GM12865 (cell line): ENCODE measurements at regions not wholly inside any gene's neighbourhood (a gene's known extent, or its start where the extent isn't known, plus 50 kb on each side); places are given as distances from the start of the nearest gene placed in this dataset.

Experiments
- DNase-seq: peaks from one replicate; pipeline ENCODE4 v3.0.0; 2010; ENCODE audit warnings: low read depth
- H3K4me3 ChIP-seq: 2 replicates; pipeline ENCODE4 v1.5.1; 2011; ENCODE audit warnings: mild to moderate bottlenecking, low read depth, low read length, control low read depth
- TF ChIP-seq, protein P1 (sequence below): IDR thresholded peaks from 2 replicates; pipeline ENCODE4 v1.5.1; 2011; ENCODE audit warnings: low read length, control low read depth, low read depth, inconsistent platforms; ENCODE audit not compliant: insufficient read depth; ENCODE audit errors: missing control alignments

DNA sequence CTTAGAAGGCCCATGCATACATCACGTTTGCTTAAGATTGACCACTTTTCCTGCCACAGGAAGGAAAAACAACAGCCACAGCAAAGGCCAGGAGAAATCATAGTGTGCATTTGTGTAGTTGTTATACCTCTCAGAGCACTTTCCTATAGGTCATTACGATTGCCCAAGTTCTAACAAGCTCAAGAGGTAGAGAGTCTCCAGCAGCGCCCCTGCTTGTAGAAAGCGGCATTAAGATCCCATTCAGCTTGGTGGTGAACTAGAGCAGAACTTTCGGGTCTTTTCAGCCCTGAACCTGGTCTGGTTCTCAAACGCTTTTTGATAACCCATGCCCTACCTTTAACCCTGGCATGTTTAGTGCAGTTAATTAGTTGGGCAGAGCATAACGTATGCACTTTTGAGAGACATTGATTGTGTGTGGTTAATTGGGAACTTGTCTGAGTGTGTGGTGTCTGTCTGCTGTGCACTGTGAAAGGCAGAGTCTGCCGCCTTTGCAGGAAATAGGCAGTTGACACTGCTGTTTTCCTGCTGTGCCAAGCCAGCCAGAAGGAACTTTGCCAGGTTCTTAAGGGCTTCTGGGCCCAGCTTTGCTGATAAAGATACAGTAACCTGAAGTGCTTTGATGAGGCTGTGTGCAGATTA, 109.9 kb upstream of the CLMP start:
- no peak overlapping the region for H3K4me3 ChIP-seq
- TF ChIP-seq, protein P1, sequence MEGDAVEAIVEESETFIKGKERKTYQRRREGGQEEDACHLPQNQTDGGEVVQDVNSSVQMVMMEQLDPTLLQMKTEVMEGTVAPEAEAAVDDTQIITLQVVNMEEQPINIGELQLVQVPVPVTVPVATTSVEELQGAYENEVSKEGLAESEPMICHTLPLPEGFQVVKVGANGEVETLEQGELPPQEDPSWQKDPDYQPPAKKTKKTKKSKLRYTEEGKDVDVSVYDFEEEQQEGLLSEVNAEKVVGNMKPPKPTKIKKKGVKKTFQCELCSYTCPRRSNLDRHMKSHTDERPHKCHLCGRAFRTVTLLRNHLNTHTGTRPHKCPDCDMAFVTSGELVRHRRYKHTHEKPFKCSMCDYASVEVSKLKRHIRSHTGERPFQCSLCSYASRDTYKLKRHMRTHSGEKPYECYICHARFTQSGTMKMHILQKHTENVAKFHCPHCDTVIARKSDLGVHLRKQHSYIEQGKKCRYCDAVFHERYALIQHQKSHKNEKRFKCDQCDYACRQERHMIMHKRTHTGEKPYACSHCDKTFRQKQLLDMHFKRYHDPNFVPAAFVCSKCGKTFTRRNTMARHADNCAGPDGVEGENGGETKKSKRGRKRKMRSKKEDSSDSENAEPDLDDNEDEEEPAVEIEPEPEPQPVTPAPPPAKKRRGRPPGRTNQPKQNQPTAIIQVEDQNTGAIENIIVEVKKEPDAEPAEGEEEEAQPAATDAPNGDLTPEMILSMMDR, result peak; percentile 47
- peak; percentile 58 for DNase-seq

DNA sequence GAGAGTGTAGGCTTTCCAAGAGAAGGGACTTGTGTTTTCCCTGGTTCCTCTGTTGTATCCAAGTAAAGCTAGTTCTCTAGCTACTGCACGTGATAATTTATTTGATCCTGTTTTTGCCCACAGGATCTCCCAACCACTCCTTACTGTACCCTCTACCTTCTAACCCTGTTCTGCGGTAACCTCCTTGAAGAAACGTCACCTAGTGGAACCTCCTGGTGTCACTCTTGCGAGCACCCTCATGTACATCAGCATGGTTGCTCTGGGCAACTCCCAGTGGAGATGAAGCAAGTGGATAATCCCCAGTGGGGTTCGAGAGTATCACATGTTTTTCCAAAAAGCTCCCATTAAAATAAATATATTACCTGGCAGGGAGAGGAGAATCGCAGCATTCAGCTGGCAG, 108.9 kb upstream of the CLMP start:
- peak overlapping the region; percentile 66 for H3K4me3 ChIP-seq
- peak; percentile 69 for DNase-seq
- TF ChIP-seq, protein P1, result peak; percentile 34

DNA sequence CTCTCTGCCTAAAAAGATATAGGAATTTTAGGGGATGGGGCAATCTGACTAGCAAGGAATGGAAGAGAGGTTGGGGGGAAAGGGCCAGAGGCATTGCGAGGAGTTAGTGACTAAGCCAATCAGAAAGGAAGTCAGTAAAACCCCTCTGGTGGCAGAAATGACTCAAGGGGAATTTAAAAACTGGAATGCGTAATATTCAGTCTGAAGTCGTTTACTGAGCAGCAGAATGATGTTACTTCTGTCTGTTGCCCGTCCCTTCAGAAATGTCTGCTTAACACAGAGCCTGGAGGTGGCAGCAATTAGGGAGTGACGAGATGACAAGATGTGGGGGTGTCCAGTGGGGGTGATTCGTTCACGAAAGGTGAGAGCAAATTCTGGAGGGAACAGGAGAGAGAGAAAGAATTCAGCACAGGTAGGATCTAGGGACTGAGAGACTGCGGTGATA, 107.7 kb upstream of the CLMP start:
- TF ChIP-seq, protein P1, result no peak
- H3K4me3 ChIP-seq, result peak overlapping the region; percentile 66

DNA sequence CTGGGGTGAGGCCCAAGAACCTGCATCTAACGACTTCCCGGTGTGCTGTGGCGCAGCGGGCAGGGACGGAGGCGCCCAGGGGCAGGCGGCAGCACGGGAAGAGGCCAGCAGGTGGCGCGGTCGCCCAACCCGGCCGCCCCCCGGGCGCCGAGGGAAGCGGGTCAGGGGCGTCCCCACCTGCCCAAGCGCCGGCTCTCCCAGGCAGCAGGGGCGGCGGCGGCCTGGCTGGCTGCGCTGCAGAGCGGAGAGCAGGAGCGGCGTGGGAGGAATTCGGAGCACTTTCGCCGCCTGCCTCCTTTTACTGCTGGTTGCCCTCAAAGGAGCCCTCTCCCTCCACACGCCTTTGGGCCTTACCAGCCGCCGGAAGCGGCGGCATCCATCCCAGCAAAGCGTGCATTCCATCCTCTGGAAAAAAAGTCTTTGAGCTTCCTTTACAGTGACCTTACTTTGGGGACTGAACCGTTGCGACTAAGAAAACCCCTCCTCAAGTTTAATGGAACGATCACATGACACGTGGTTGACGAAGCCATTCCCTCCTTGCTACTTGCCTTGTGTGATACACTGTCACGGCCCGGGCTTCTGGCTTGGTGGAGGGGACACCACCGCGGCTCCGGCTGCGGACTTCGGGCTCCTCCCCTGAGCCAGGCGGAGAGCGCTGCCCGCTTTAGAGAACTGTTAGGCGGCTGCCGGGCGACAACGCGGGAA, 106.8 kb upstream of the CLMP start:
- peak overlapping the region; percentile 66 for H3K4me3 ChIP-seq
- TF ChIP-seq, protein P1, result peak; percentile 87
- peak; percentile 80 for DNase-seq

More for the DNA sequence above, 107.7 kb upstream of the CLMP start:
- peak; percentile 82 for DNase-seq

DNA sequence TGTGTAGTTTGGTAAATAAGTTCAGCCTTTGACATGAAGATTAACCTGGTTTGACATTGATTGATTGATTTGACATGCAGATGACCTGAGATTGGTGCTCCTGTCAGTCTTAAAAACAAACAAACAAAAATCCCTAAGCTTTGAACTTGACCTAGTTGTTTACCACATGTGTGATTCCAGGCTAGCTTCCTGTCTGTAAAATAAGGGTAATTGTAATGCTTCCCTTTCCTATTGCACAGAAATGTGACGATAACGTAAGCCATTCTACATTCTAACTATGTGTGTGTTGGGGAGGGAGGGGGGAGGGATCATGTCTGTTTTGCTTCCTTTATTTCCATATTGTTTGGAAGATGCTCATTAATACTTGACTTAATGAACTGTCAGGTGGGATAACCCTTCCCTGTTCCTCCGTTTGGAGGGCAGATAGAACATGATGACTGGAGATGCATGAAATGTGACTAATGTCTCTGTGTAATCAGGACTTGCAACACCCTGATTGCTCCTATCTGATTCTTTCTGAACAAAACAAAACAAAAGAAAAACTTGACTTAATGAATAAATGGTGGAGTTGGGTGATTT, 106.1 kb upstream of the CLMP start:
- peak; percentile 66 for DNase-seq
- TF ChIP-seq, protein P1, result no peak
- no peak overlapping the region; the same call in none of the 2 replicates for H3K4me3 ChIP-seq

DNA sequence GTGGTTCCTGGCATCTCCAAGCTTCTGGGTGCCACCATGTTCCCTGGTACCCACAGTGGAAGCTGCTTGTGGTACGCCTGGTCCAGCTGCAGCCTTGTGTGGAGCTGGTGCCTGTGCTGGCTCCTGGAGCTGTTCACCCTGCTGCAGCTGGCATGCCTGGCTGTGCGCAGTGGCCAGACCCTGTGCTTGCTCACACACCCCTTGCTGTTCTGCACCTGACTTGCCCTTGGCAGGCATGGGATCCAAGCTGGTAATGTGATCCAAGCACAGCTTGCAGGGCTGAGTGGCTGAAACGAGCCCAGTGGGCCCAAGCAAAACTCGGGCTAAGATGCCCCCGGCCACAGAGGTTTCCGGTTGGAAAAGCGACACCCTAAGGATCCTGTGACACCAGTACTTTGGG, 104.7 kb upstream of the CLMP start:
- DNase-seq, result no peak
- TF ChIP-seq, protein P1, result no peak
- no peak overlapping the region for H3K4me3 ChIP-seq
